ENCODE measurements at regions not wholly inside any gene's neighbourhood (a gene's known extent, or its start where the extent isn't known, plus 50 kb on each side); places are given as distances from the start of the nearest gene placed in this dataset.
A peak's percentile ranks its signal among the peaks of the same experiment; 100 is the strongest.

- no peaks in the 10 kb centered on the region for H3K27me3 Mint-ChIP-seq
- ATAC-seq: no peak
- peaks cover 12% of the 10 kb centered on the region for H3K36me3 Mint-ChIP-seq (ENCODE audit: low read depth)
- H3K4me3 Mint-ChIP-seq: no peak overlapping the region
- H3K9me3 Mint-ChIP-seq: peaks cover 33% of the 10 kb centered on the region
- H3K4me1 Mint-ChIP-seq: peaks cover 29% of the 10 kb centered on the region
- DNase-seq: no peak
- peak overlapping the region; percentile 87 for H3K27ac Mint-ChIP-seq
Measured at GRCh38 chr10:7507887-7508726, 97.3 kb upstream of the SFMBT2 start.

- DNase-seq (no peak), ATAC-seq (no peak)
- H3K27me3 Mint-ChIP-seq: no peaks in the 10 kb centered on the region
- H3K4me3 Mint-ChIP-seq: no peak overlapping the region
- peak overlapping the region; percentile 2 for H3K27ac Mint-ChIP-seq
- peaks cover 33% of the 10 kb centered on the region for H3K9me3 Mint-ChIP-seq
- H3K36me3 Mint-ChIP-seq (ENCODE audit: low read depth): peaks cover 12% of the 10 kb centered on the region
- H3K4me1 Mint-ChIP-seq: peaks cover 29% of the 10 kb centered on the region
Measured at GRCh38 chr10:7506571-7506970, 95.7 kb upstream of the SFMBT2 start.

GRCh38 chr10:7505196-7505595, 94.4 kb upstream of the SFMBT2 start:
- no peak for DNase-seq
- no peaks in the 10 kb centered on the region for H3K27me3 Mint-ChIP-seq
- peaks cover 25% of the 10 kb centered on the region for H3K9me3 Mint-ChIP-seq
- peaks cover 12% of the 10 kb centered on the region for H3K36me3 Mint-ChIP-seq (ENCODE audit: low read depth)
- ATAC-seq: no peak
- peaks cover 34% of the 10 kb centered on the region for H3K4me1 Mint-ChIP-seq
- H3K27ac Mint-ChIP-seq: no peak overlapping the region
- H3K4me3 Mint-ChIP-seq: no peak overlapping the region

GRCh38 chr10:7503190-7503589, 92.4 kb upstream of the SFMBT2 start:
- H3K4me3 Mint-ChIP-seq: no peak overlapping the region
- peaks cover 10% of the 10 kb centered on the region for H3K9me3 Mint-ChIP-seq
- ATAC-seq: no peak
- peaks cover 27% of the 10 kb centered on the region for H3K4me1 Mint-ChIP-seq
- H3K27me3 Mint-ChIP-seq: no peaks in the 10 kb centered on the region
- no peak for DNase-seq
- no peaks in the 10 kb centered on the region for H3K36me3 Mint-ChIP-seq (ENCODE audit: low read depth)
- H3K27ac Mint-ChIP-seq: no peak overlapping the region

- ATAC-seq (peak; percentile 36), DNase-seq (no peak)
- no peak overlapping the region for H3K4me3 Mint-ChIP-seq
- peaks cover 12% of the 10 kb centered on the region for H3K4me1 Mint-ChIP-seq
- H3K9me3 Mint-ChIP-seq: peaks cover 4% of the 10 kb centered on the region
- no peaks in the 10 kb centered on the region for H3K36me3 Mint-ChIP-seq (ENCODE audit: low read depth)
- H3K27me3 Mint-ChIP-seq: no peaks in the 10 kb centered on the region
- H3K27ac Mint-ChIP-seq: peak overlapping the region; percentile 15
Measured at GRCh38 chr10:7501157-7501556, 90.3 kb upstream of the SFMBT2 start.

- no peak overlapping the region for H3K4me3 Mint-ChIP-seq
- ATAC-seq (no peak), DNase-seq (no peak)
- no peaks in the 10 kb centered on the region for H3K9me3 Mint-ChIP-seq
- no peaks in the 10 kb centered on the region for H3K36me3 Mint-ChIP-seq (ENCODE audit: low read depth)
- no peak overlapping the region for H3K27ac Mint-ChIP-seq
- peaks cover 18% of the 10 kb centered on the region for H3K4me1 Mint-ChIP-seq
- no peaks in the 10 kb centered on the region for H3K27me3 Mint-ChIP-seq
Measured at GRCh38 chr10:7498111-7498510, 87.3 kb upstream of the SFMBT2 start.

GRCh38 chr10:7493996-7494395, 83.2 kb upstream of the SFMBT2 start:
- Mint-ChIP-seq H3K9me3 (no peaks in the 10 kb centered on the region), H3K36me3 (ENCODE audit: low read depth) (no peaks in the 10 kb centered on the region), H3K27me3 (no peaks in the 10 kb centered on the region), H3K4me1 (peaks cover 27% of the 10 kb centered on the region), H3K4me3 (no peak overlapping the region), H3K27ac (no peak overlapping the region)
- no peak for ATAC-seq
- no peak for DNase-seq

GRCh38 chr10:7492660-7493046, 81.8 kb upstream of the SFMBT2 start:
- Mint-ChIP-seq H3K36me3 (ENCODE audit: low read depth) (no peaks in the 10 kb centered on the region), H3K9me3 (no peaks in the 10 kb centered on the region), H3K27me3 (no peaks in the 10 kb centered on the region), H3K27ac (no peak overlapping the region), H3K4me3 (no peak overlapping the region), H3K4me1 (peaks cover 27% of the 10 kb centered on the region)
- no peak for ATAC-seq
- no peak for DNase-seq

GRCh38 chr10:7491949-7492659, 81.3 kb upstream of the SFMBT2 start:
- H3K4me1 Mint-ChIP-seq: peaks cover 30% of the 10 kb centered on the region
- no peak for DNase-seq
- H3K36me3 Mint-ChIP-seq (ENCODE audit: low read depth): no peaks in the 10 kb centered on the region
- no peaks in the 10 kb centered on the region for H3K9me3 Mint-ChIP-seq
- no peaks in the 10 kb centered on the region for H3K27me3 Mint-ChIP-seq
- ATAC-seq: peak; percentile 28
- H3K4me3 Mint-ChIP-seq: no peak overlapping the region
- no peak overlapping the region for H3K27ac Mint-ChIP-seq

- no peak for DNase-seq
- no peaks in the 10 kb centered on the region for H3K27me3 Mint-ChIP-seq
- no peaks in the 10 kb centered on the region for H3K36me3 Mint-ChIP-seq (ENCODE audit: low read depth)
- ATAC-seq: no peak
- peaks cover 32% of the 10 kb centered on the region for H3K4me1 Mint-ChIP-seq
- H3K27ac Mint-ChIP-seq: no peak overlapping the region
- H3K9me3 Mint-ChIP-seq: no peaks in the 10 kb centered on the region
- H3K4me3 Mint-ChIP-seq: no peak overlapping the region
Measured at GRCh38 chr10:7491230-7491629, 80.4 kb upstream of the SFMBT2 start.

GRCh38 chr10:7488418-7488829, 77.6 kb upstream of the SFMBT2 start:
- Mint-ChIP-seq H3K9me3 (peaks cover 4% of the 10 kb centered on the region), H3K27me3 (no peaks in the 10 kb centered on the region), H3K27ac (no peak overlapping the region), H3K4me1 (peaks cover 52% of the 10 kb centered on the region), H3K36me3 (ENCODE audit: low read depth) (no peaks in the 10 kb centered on the region), H3K4me3 (no peak overlapping the region)
- no peak for DNase-seq
- ATAC-seq: no peak

GRCh38 chr10:7487528-7487927, 76.7 kb upstream of the SFMBT2 start:
- H3K36me3 Mint-ChIP-seq (ENCODE audit: low read depth): no peaks in the 10 kb centered on the region
- H3K27me3 Mint-ChIP-seq: no peaks in the 10 kb centered on the region
- peaks cover 4% of the 10 kb centered on the region for H3K9me3 Mint-ChIP-seq
- ATAC-seq (no peak), DNase-seq (no peak)
- H3K27ac Mint-ChIP-seq: no peak overlapping the region
- H3K4me3 Mint-ChIP-seq: no peak overlapping the region
- H3K4me1 Mint-ChIP-seq: peaks cover 55% of the 10 kb centered on the region

GRCh38 chr10:7486528-7486927, 75.7 kb upstream of the SFMBT2 start:
- Mint-ChIP-seq H3K36me3 (ENCODE audit: low read depth) (no peaks in the 10 kb centered on the region), H3K27ac (no peak overlapping the region)

GRCh38 chr10:7485799-7486198, 75.0 kb upstream of the SFMBT2 start:
- Mint-ChIP-seq H3K4me3 (no peak overlapping the region), H3K9me3 (peaks cover 4% of the 10 kb centered on the region), H3K27me3 (no peaks in the 10 kb centered on the region), H3K4me1 (peaks cover 58% of the 10 kb centered on the region), H3K36me3 (ENCODE audit: low read depth) (no peaks in the 10 kb centered on the region), H3K27ac (peak overlapping the region; percentile 76)
- ATAC-seq (no peak), DNase-seq (no peak)

More at GRCh38 chr10:7486528-7486927, 75.7 kb upstream of the SFMBT2 start:
- Mint-ChIP-seq H3K4me1 (peaks cover 53% of the 10 kb centered on the region), H3K4me3 (no peak overlapping the region), H3K27me3 (no peaks in the 10 kb centered on the region), H3K9me3 (peaks cover 4% of the 10 kb centered on the region)
- DNase-seq (no peak), ATAC-seq (no peak)

GRCh38 chr10:7485244-7485556, 74.4 kb upstream of the SFMBT2 start:
- ATAC-seq: no peak
- peaks cover 4% of the 10 kb centered on the region for H3K9me3 Mint-ChIP-seq
- H3K27ac Mint-ChIP-seq: peak overlapping the region; percentile 76
- H3K36me3 Mint-ChIP-seq (ENCODE audit: low read depth): no peaks in the 10 kb centered on the region
- no peak for DNase-seq
- peaks cover 63% of the 10 kb centered on the region for H3K4me1 Mint-ChIP-seq
- H3K27me3 Mint-ChIP-seq: no peaks in the 10 kb centered on the region
- H3K4me3 Mint-ChIP-seq: peak overlapping the region; percentile 71
